GM18519 (cell line): ENCODE measurements at regions not wholly inside any gene's neighbourhood (a gene's known extent, or its start where the extent isn't known, plus 50 kb on each side); places are given as distances from the start of the nearest gene placed in this dataset.
"Not testable (repeated sequence)": the region's sequence is repeated elsewhere in the genome, so short reads cannot be mapped to it uniquely, and the experiment has no call there.

Experiments used
- ATAC-seq: cut with Tn5 transposase; IDR thresholded peaks from one replicate; pipeline ENCODE4 v1.9.1; 2021; ENCODE audit warnings: mild to moderate bottlenecking, moderate library complexity; ENCODE audit not compliant: unreplicated experiment, low FRiP score

DNA sequence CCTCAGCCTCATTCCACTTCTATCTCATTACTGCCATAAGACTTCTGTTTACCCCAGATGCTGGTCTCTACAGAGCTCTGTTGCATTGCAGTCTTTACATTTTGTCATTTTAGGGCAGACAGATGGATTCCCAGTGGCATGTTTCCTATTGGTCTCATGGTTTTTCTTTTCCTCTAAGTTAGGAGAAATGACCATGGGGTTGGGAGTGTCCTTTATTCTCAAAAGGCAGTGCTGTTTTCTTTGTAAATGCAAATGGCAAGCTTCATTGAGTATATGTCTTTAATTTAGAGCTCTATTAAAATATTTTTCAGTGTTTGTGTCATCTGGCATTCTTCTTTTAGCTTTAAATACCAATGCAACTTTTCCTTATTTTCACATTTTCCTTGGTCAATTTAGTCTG, 57.0 kb downstream of the MSTN start:
- no peak for ATAC-seq

DNA sequence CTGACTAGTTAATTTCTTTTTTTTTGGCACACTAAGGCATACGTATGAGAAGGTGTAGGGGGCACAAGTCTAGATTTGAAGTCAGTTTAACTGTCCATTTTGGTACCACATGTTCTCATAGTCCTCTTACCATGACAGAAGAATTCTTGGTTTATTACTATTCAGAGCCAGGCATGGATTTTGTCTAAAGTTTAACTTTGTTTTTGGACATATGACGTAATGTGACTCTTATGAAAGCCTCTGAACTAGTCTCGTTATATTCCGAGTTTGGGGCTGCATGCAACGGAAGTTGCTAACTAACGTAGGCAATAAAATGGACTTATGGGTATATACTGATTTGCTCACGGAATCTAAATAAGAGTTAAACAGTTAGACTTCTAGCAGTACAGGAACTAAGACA, 62.9 kb downstream of the MSTN start:
- ATAC-seq = no peak

DNA sequence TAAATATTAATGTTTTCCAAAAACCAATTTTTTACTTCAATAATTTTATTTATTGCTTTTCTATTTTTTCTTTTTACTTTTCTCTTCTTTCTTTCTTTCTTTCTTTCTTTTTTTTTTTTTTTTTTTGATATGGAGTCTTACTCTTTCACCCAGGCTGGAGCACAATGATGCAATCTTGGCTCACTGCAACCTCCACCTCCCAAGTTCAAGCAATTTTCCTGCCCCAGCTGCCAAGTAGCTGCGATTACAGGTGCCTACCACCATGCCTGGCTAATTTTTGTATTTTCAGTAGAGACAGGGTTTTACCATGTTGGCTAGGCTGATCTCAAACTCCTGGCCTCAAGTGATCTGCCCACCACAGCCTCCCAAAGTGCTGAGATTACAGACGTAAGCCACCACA, 63.9 kb downstream of the MSTN start:
- not testable (repeated sequence) for ATAC-seq

DNA sequence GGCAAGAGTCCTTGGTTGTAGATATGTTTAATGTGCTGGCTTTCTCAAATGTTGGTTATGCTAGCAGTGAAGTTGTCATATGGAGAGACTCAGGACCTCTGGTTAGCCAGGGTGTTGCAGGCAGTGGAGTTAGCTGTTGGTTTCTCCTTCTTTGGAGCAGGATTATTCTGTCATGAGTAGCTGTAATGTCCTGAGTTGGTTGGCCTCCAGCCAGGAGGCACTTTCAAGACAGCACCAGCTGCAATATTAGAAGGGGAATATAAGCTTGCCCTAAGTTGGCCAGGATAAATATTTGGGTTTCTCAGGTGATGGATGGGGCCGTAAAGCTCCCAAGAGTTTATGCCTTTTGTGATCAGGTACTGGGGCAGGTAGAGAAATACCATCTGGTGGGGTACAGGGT, 65.5 kb downstream of the MSTN start:
- no peak for ATAC-seq

DNA sequence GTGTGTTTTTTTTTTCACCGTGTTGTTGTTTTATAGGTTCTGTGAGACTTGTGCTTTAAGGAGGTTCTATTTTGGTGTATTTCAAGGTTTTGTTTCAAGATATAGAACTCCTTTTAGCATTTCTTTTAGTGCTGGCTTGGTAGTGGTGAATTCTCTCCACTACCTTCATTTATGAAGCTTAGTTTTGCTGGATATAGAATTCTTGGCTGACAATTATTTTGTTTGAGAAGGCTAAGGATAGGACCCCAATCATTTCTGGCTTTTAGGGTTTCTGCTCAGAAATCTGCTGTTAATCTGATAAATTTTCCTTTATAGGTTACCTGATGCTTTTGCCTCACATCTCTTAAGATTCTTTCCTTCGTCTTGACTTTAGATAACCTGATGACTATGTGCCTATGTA, 66.8 kb downstream of the MSTN start:
- no peak for ATAC-seq

DNA sequence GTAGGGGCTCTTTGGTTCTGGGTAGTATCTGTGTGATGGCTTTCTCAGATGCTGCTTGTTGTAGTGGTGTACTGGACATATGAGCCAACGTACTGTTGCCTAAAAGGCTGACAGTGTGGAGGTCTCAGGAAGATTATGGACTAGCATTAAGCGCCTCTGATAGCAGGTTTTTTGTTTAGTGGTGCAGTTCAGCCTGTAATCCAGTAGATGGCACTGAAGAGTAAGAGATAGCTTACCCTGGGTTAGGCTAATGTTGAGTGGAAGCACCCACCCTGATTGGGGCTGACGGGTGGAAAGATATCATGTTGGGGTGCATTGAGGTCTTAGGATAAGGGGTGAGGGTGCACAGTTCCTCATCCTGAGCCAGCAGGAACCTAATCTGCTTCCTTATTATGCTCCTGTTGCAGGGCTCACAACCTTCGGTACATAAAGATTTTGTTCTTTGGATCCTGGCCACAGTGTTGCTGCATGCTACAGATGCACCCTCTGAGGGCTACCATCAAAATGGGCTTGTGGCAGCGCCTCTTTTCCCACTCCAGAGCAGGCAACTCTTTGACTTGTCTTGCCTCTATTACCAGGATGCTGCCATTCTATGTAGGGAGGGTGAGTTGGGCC, 79.6 kb downstream of the MSTN start:
- ATAC-seq = no peak

DNA sequence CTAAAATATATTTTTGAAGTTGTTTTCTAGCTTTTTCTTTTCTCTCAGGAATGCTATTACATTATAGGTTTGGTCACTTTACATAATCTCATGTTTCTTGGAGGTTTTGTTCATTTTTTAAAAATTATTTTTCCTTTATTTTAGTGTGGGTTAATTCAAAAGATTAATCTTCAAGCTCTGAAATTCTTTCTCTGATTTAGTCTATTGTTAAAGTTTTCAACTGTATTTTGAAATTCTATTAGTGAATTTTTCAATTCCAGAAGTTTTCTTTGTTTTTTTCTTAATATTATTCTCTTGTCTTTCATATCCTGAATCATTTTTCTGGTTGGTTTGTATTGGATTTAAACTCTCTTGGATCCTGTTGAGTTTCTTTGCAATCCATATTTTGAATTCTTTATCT, 80.4 kb downstream of the MSTN start:
- no peak for ATAC-seq

DNA sequence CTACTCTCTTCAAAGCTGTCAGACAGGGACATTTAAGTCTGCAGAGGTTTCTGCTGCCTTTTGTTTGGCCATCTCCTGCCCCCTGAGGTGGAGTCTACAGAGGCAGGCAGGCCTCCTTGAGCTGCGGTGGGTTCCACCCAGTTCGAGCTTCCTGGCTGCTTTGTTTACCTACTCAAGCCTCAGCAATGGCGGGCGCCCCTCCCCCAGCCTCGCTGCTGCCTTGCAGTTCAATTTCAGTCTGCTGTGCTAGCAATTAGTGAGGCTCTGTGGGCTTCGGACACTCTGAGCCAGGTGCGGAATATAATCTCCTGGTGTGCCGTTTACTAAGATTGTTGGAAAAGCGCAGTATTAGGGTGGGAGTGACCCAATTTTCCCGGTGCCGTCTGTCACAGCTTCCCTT, 86.0 kb downstream of the MSTN start:
- not testable (repeated sequence) for ATAC-seq

DNA sequence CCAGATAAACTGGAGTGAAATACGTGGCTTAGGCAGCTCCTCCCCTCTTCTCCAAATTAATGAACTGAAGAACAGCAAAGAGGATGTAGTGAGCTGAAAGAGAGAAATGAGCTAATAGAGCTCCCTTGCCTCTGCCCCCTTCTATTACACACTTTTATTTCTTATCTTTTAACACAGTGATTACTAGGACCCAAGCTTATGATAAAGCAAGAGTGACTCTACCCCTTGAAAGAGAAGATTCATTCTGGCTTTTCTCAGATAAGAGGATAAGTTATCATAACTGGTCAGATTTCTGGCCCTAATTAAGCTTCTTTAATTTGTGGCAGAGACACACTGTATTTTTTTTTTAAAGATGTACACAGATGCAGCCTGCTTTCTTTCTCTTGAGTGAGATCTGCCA, 102.2 kb downstream of the MSTN start:
- ATAC-seq = no peak

DNA sequence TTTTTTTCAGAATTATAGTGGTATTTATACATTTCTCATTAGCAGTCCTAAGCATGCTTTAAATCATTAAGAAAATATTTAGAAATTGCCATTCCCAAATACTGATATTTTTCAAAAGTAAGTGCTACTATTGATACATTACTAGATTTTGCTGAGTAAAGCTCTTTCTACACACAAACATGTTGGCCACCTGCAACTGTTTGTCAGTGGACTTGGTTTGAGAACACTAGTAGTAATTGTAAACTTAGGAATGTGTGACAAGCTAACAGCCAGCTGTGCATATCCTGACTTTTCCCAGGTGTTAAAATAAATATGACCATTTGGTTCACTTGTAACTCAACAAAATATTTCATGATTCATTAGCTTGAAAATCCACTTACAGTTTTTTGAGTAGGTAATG, 103.1 kb downstream of the MSTN start:
- ATAC-seq = no peak

DNA sequence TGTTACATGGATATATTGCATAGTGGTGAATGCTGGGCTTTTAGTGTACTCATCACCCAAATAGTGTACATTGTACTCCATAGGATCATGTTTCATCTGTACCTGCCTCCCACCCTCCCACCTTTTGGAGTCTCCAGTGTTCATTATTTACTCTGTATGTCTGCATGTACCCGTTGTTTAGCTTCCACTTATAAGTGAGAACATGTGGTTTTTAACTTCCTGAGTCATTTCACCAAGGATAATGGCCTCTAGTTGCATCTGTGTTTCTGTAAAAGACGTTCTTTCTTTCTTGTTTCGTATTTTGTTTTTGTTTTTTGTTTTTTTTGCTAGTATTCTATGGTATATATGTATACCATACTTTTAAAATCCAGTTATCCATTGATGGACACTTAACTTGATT, 107.5 kb downstream of the MSTN start:
- peak; percentile 38 for ATAC-seq

DNA sequence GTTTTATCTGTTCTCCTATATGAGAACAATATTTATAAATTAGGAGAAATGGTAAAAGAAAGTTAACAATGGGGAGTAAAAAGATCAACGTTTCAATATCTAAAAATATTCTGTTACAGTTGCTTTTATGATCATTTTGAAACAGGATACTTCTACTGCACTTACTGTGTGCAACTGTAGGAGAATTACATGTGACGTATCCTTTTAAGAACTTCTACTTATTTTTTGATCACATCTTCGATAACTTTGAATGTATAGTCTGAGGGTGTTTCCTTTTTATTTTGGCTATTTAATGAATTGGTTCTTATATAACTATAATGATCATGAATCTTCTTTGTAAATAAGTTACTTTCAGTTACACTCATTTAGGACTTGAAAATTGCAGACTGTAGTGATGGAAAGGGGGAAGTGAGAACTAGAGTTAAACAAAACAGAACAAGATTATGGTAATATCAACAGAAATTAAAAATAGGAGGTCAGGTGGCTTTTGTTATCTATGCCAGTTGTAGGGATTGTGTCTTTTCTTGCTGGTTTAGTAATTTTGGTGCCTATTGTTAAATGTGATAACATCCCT, 109.9 kb downstream of the MSTN start:
- ATAC-seq = peak; percentile 85

DNA sequence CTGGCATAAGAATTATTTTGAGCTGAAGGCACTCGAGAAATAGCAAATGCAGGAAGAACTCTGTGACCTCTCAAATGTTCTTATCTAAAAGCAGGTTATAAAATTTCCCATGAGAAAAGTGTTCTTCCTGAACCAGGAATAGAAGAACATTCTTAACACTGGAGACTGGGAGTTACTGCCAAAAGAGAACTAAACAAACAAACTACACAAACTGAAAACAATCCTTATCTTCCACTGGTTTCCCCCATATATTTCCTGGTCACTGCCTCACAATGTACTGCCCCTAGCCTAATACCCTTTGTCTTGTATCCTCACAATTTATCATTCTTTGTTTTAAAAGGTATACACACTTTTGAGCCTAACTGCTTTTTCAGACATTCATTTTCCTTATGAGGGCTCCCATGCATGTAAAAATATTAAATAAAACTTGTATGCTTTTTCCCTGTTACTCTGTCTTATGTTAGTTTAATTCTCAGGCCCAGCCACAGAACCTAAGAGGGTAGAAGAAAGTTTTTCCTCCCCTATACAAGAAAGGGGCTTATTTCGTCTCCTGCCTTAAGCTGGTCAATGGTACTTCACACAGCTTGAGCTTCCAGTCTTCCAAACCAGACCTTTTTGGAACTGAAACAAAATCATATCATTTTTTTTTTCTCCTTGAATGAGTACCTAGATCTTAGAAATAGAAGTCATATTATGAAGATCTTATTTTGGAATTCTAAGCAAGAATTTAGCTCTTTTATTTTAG, 110.6 kb downstream of the MSTN start:
- ATAC-seq = peak; percentile 37

DNA sequence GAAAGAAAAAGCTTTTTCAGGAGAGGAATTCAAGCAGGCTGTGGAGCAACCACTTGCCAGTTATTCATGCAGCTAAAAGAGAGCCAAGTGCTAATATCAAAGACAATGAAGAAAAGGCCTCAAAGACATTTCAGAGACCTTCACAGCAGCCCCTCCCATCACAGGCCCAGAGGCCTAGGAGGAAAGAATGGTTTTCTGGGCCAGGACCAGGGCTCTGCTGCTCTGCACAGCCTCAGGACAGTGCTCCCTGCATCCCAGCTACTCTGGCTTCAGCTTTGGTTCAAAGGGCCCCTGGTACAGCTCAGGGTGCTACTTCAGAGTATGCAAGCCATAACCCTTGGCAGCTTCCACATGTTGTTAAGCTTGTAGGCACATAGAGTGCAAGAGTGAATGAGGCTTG, 119.5 kb downstream of the MSTN start:
- ATAC-seq = no peak

DNA sequence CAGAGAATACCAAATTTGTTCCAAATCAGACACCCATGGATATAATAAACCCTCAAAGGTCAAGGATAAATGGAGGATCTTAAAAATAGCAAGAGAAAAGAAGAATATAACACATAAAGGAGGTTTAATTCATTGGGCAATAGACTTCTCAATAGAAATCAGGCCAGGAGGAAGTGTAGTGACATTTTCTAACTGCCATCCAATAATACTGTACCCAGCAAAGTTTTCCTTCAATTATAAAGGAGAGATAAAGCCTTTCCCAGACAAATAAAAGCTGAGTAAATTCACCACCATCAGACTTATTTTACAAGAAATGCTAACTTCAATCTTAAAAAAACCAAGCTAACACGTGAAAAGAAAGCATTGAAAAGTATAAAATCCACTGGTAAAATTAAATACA, 121.6 kb downstream of the MSTN start:
- ATAC-seq = no peak

DNA sequence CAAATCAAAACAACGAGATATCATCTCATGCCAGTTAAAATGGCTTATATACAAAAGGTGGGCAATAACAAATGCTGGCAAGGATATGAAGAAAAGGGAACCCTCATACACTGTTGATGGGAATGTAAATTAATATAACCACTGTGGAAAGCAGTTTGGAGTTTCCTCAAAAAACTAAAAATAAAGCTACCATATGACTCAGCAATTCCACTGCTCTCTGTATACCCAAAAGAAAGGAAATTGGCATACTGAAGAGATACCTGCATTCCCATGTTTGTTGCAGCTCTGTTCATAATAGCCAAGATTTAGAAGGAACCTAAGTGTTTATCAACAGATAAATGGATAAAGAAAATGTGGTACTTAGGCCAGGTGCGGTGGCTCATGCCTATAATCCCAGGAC, 124.8 kb downstream of the MSTN start:
- ATAC-seq = no peak

DNA sequence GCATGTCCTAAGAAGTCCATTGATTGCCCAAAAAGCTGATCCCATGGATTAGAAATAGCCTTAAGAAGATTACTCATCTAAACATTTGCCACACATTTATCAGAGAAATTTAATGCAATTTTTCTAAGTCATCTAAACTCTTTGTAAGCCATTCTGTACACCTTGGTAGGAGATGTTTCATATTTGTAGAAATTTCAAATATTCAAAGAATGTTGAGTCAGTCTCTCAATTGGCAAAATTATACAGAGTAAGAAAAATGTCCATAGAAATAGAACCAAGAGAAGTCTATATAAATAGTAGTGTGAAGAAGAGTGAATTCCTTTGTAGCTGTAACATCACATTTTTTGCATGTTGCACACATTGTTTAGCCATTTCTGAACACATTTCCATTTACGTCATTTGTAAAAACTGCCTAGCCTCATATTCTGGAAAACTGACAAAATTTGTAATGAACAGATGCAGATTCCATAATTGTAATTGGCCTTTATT, 128.6 kb downstream of the MSTN start:
- ATAC-seq = no peak

DNA sequence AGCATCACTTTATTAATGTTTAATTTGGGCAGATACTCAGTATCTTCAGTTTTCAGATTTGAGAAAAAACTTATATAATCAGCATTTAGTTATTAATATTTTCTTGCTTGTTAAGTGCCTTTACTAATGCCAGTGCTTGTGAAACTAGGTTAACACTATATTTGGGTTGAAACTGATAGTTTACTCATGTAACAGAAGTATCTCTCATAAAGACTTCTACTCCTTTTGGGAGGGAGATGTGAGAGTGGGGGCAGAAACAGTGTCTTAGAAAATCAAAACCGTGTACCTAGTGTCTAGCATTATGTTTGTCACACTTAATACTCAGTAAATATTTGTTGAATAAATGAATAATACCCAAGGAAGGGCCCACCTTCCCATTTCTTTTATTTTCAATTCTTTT, 129.5 kb downstream of the MSTN start:
- ATAC-seq = peak; percentile 98

DNA sequence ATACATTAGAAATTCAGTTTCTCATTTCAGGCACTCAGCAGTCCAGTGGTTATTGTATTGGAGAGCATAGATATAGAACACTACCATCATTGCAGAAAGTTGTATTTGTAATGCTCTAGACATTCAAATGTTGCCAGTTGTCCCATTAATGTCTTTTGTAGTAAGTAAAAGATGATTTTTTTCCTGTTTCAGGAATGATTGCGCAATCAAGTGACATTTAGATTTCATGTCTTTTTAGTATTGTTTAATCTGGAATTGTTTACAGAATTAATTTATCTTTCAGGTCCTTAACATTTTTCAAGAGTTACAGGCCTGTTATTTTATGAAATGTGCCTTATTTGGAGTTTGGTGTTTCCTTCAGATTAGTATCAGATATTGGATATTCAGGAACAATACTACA, 134.7 kb downstream of the MSTN start:
- ATAC-seq = no peak
